PC-9 (cell line): ENCODE measurements at regions not wholly inside any gene's neighbourhood (a gene's known extent, or its start where the extent isn't known, plus 50 kb on each side); places are given as distances from the start of the nearest gene placed in this dataset.

Experiments
- BruUV-seq: library from RNA; stranded (reverse); fragments of 400-500 nt; replicated peaks from 2 replicates; lab custom pipeline; 2021; lab: Mats Ljungman, UMichigan
- CTCF ChIA-PET: fragments of 300-600 bp; sonication (Branson Sonifier 250); formaldehyde crosslinking; loops from one replicate; lab custom pipeline; 2022; ENCODE audit warnings: antibody characterized with exemption; lab: Charles Lee
- POLR2A ChIA-PET: fragments of 300-600 bp; sonication (Branson Sonifier 250); formaldehyde crosslinking; loops from one replicate; lab custom pipeline; 2022; ENCODE audit warnings: antibody characterized with exemption; ENCODE audit not compliant: unreplicated experiment; lab: Charles Lee
- DNase-seq, 2 experiments: peaks; one replicate each; pipeline versions ENCODE4 v3.0.0 to v3.0.0-alpha.2; 2015 to 2022; ENCODE audit warnings: mixed read lengths in 1 of 2
- H2AFZ ChIP-seq: fragments of 200-600 bp; sonication (generic); 2 replicates; pipeline ENCODE4 v1.8.1; 2017; ENCODE audit warnings: antibody characterized with exemption
- H3F3A ChIP-seq: fragments of 200-600 bp; sonication (generic); 2 replicates; pipeline ENCODE4 v1.8.1; 2017; ENCODE audit warnings: antibody characterized with exemption, mild to moderate bottlenecking, low read depth; ENCODE audit not compliant: insufficient read depth
- H3K27ac ChIP-seq: fragments of 200-600 bp; sonication (generic); 2 replicates; pipeline ENCODE4 v1.6.1; 2016; ENCODE audit warnings: mixed run types
- H3K27me3 ChIP-seq: fragments of 200-600 bp; sonication (generic); 2 replicates; pipeline ENCODE4 v1.6.1; 2016; ENCODE audit warnings: low read depth, mixed run types; ENCODE audit not compliant: insufficient read depth
- H3K36me3 ChIP-seq: fragments of 200-600 bp; sonication (generic); 2 replicates; pipeline ENCODE4 v1.6.1; 2016; ENCODE audit warnings: low read depth, mixed run types
- H3K4me1 ChIP-seq: fragments of 200-600 bp; sonication (generic); replicated peaks from 2 replicates; pipeline ENCODE4 v1.6.1; 2016; ENCODE audit warnings: mixed run types; ENCODE audit not compliant: insufficient read depth
- H3K4me2 ChIP-seq: fragments of 200-600 bp; sonication (generic); 2 replicates; pipeline ENCODE4 v1.6.1; 2017; ENCODE audit warnings: mixed run types
- H3K4me3 ChIP-seq: fragments of 200-600 bp; sonication (generic); 2 replicates; pipeline ENCODE4 v1.6.1; 2016; ENCODE audit warnings: mixed run types
- H3K79me2 ChIP-seq: fragments of 200-600 bp; sonication (generic); 2 replicates; pipeline ENCODE4 v1.6.1; 2017; ENCODE audit warnings: low read depth, mixed run types
- H3K9me2 ChIP-seq: fragments of 200-600 bp; sonication (generic); 2 replicates; pipeline ENCODE4 v1.8.1; 2017; ENCODE audit warnings: mild to moderate bottlenecking; ENCODE audit not compliant: insufficient read depth
- H3K9me3 ChIP-seq: fragments of 200-600 bp; sonication (generic); 2 replicates; pipeline ENCODE4 v1.8.1; 2016; ENCODE audit warnings: low read depth; ENCODE audit not compliant: insufficient read depth
- H4K20me1 ChIP-seq: fragments of 200-600 bp; sonication (generic); 2 replicates; pipeline ENCODE4 v1.8.1; 2017; ENCODE audit not compliant: insufficient read depth
- EZH2 ChIP-seq: fragments of 200-600 bp; sonication (generic); IDR thresholded peaks from 2 replicates; pipeline ENCODE4 v1.8.0; 2017; ENCODE audit warnings: antibody characterized with exemption, low read depth
- intact Hi-C: fragments of 100-400 bp; cut with micrococcal nuclease; formaldehyde crosslinking; loops from one replicate; pipeline ENCODE4 v1.10.0; 2022; ENCODE audit not compliant: unreplicated experiment
- TF ChIP-seq, protein P1 (sequence below): fragments of 200-600 bp; sonication (generic); conservative IDR thresholded peaks from 2 replicates; pipeline ENCODE4 v1.6.1; 2017; ENCODE audit warnings: mixed run types, antibody characterized with exemption, mild to moderate bottlenecking, moderate library complexity

DNA sequence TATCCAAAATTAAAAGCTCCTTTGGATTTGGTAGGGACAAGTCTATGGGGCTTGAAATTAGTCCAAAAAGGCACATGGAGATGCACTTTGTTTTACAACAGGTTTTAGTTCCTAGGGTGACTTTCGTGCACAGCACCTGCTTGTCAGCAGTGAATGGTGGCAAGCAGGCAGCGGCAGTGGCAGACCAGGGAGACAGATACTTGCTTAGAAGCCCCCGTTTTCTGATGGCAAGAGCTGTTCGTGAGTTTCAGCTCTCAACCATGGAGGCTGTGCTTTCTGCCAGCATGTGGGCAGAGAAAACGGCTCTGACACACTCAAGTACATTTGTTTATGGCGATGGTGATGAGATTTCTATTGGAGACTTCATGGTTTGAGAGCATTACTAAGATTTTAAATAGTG is 61.7 kb upstream of the SHH start:
- Histone ChIP-seq H3F3A (no peaks in the 10 kb centered on the region), H3K27me3 (no peaks in the 10 kb centered on the region), H3K9me3 (no peaks in the 10 kb centered on the region), H3K4me2 (no peak overlapping the region), H3K4me3 (no peak overlapping the region), H2AFZ (no peak overlapping the region), H4K20me1 (no peaks in the 10 kb centered on the region), H3K79me2 (no peaks in the 10 kb centered on the region), H3K9me2 (no peaks in the 10 kb centered on the region), H3K36me3 (no peaks in the 10 kb centered on the region), H3K27ac (no peak overlapping the region), H3K4me1 (peaks cover 18% of the 10 kb centered on the region)
- ChIA-PET CTCF (no interaction called here), POLR2A (no interaction called here)
- BruUV-seq = no TSS peak
- TF ChIP-seq EZH2 = no peak
- TF ChIP-seq, protein P1, sequence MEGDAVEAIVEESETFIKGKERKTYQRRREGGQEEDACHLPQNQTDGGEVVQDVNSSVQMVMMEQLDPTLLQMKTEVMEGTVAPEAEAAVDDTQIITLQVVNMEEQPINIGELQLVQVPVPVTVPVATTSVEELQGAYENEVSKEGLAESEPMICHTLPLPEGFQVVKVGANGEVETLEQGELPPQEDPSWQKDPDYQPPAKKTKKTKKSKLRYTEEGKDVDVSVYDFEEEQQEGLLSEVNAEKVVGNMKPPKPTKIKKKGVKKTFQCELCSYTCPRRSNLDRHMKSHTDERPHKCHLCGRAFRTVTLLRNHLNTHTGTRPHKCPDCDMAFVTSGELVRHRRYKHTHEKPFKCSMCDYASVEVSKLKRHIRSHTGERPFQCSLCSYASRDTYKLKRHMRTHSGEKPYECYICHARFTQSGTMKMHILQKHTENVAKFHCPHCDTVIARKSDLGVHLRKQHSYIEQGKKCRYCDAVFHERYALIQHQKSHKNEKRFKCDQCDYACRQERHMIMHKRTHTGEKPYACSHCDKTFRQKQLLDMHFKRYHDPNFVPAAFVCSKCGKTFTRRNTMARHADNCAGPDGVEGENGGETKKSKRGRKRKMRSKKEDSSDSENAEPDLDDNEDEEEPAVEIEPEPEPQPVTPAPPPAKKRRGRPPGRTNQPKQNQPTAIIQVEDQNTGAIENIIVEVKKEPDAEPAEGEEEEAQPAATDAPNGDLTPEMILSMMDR = no peak
- DNase-seq = no peak
- intact Hi-C loops = no loop called here

DNA sequence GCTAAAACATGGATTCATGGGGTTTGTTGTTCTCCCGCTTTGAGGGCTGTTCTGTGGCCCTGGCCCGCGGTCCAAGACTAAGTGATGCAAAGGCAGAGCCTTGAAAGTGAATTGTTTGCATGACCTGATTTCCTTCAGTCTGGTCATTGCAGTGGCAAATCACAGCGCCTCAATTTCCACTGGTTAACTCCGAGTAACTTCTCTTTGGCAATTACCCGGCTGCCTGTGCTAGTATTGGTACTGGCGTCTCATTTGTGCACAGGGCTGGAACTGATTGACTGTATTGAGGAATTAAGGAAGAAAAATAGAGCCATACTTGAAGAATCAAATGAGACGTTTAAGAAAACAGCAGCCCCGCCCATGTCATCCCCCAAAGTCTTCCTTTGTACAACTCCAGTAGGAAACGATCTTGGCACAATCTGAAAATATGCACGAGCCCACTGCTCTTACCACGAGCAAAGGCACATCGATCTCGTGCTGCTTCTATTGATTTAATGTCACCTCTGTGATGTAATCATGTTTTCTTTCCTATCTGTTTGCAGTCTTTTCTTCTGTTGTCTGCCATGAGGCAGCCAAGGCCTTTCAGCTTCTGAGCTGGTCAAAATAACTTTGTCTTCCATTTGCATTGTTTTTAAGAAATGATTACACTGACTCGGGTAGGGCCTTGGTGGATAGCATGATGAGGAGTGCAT is 60.6 kb upstream of the SHH start:
- POLR2A ChIA-PET = no interaction called here
- no peaks in the 10 kb centered on the region for H3K36me3 ChIP-seq
- H3K27ac ChIP-seq = no peak overlapping the region
- H3F3A ChIP-seq = peaks cover 4% of the 10 kb centered on the region
- no peaks in the 10 kb centered on the region for H3K27me3 ChIP-seq
- H3K4me3 ChIP-seq = no peak overlapping the region
- H3K4me2 ChIP-seq = no peak overlapping the region
- no peaks in the 10 kb centered on the region for H3K9me3 ChIP-seq
- intact Hi-C loops = no loop called here
- no peak overlapping the region for H2AFZ ChIP-seq
- H3K9me2 ChIP-seq = no peaks in the 10 kb centered on the region
- no peaks in the 10 kb centered on the region for H4K20me1 ChIP-seq
- no TSS peak for BruUV-seq
- H3K79me2 ChIP-seq = no peaks in the 10 kb centered on the region
- H3K4me1 ChIP-seq = peaks cover 13% of the 10 kb centered on the region
- CTCF ChIA-PET = no interaction called here
- no peak for DNase-seq
- no peak for TF ChIP-seq EZH2
- TF ChIP-seq, protein P1 = no peak

DNA sequence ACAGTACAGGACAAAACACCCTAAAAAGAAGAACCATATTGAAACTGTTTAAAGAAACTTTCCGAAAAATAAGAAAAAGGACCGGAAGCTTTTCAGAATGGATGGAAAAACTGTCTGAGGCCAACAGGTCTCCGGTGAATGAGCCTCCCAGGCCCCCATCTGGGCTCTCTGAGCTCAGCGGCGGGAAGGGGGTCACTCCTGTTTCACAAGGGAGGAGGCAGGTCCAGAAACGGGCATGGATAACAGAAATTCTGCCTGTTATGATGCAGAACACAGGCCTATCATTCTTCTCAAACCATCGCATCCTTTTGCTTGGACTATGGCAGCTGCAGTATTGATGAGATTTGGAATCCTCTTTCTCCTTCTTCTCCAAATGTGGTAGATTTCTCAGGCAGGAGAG is 58.9 kb upstream of the SHH start:
- Histone ChIP-seq H3K4me1 (peaks cover 16% of the 10 kb centered on the region), H3K27ac (no peak overlapping the region), H3F3A (peaks cover 16% of the 10 kb centered on the region), H3K9me2 (no peaks in the 10 kb centered on the region), H3K27me3 (no peaks in the 10 kb centered on the region), H3K4me2 (no peak overlapping the region), H3K36me3 (no peaks in the 10 kb centered on the region), H4K20me1 (no peaks in the 10 kb centered on the region), H3K79me2 (no peaks in the 10 kb centered on the region), H3K4me3 (no peak overlapping the region), H2AFZ (no peak overlapping the region), H3K9me3 (no peaks in the 10 kb centered on the region)
- no peak for DNase-seq
- TF ChIP-seq, protein P1 = no peak
- TF ChIP-seq EZH2 = no peak
- intact Hi-C loops = no loop called here
- ChIA-PET POLR2A (no interaction called here), CTCF (no interaction called here)
- BruUV-seq = no TSS peak
